ENCODE measurements at regions not wholly inside any gene's neighbourhood (a gene's known extent, or its start where the extent isn't known, plus 50 kb on each side); places are given as distances from the start of the nearest gene placed in this dataset.

DNA sequence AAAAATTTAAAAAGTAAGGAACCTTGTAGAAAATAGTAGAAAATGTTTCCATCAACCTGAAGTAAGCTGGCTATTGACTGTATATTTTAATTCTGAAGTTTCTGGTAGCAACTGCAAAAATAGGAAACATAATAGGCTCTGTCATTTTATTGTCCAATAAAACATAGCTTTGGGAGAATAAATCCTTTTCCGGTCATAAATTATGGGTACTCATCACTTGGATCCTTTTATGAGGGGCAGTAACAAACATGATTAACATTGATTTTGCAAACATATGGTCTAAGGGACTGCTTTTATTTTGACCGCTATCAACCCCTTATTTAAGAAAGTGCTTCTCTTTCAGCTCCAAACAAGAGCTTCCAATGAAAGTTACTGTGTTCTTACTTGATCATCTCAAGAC, 495.9 kb upstream of the ANKRD30A start:
- no peak overlapping the region for H3K4me3 ChIP-seq (ENCODE audit: low read length)
- H3K9ac ChIP-seq (ENCODE audit: low read length) = no peak overlapping the region
- no peaks in the 10 kb centered on the region for H3K36me3 ChIP-seq (ENCODE audit: control insufficient read depth, insufficient read depth, low read length, severe bottlenecking)
- no peaks in the 10 kb centered on the region for H3K9me3 ChIP-seq (ENCODE audit: control insufficient read depth, low read length)
- no peak for DNase-seq (ENCODE audit: low read depth)
- no peaks in the 10 kb centered on the region for H3K4me1 ChIP-seq (ENCODE audit: control insufficient read depth, insufficient read depth, low read length)
- H3K27me3 ChIP-seq (replicated peaks; ENCODE audit: control insufficient read depth, insufficient read depth, low read length) = no peaks in the 10 kb centered on the region

DNA sequence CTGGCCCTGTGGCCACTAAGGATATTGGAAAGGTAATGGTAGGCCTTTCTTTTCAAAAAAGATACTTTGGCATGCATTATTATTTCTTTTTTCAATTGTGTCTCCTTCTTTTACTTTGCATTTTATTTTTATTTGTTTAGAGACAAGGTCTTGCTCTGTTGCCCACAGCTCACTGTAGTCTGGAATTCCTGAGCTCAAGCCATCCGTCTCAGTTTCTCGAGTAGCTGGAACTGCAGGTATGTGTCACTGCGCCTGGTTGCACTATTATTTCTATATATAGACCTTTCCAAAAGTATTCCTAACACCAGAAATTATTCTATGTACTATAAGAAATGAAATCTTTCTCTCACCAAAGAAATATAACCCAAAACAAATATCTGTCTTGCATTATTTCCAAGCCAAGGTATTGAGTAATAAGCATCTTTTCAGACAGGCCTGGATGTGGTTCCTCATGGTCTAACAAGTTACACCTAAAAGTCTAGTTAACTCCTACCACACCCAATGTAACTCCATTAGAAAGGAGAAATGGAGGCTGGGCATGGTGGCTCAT, 500.8 kb upstream of the ANKRD30A start:
- H3K9me3 ChIP-seq (ENCODE audit: control insufficient read depth, low read length) = no peaks in the 10 kb centered on the region
- peak; percentile 61 for DNase-seq (ENCODE audit: low read depth)
- no peaks in the 10 kb centered on the region for H3K36me3 ChIP-seq (ENCODE audit: control insufficient read depth, insufficient read depth, low read length, severe bottlenecking)
- H3K9ac ChIP-seq (ENCODE audit: low read length) = no peak overlapping the region
- no peaks in the 10 kb centered on the region for H3K27me3 ChIP-seq (replicated peaks; ENCODE audit: control insufficient read depth, insufficient read depth, low read length)
- no peak overlapping the region for H3K4me3 ChIP-seq (ENCODE audit: low read length)
- H3K4me1 ChIP-seq (ENCODE audit: control insufficient read depth, insufficient read depth, low read length) = no peaks in the 10 kb centered on the region

DNA sequence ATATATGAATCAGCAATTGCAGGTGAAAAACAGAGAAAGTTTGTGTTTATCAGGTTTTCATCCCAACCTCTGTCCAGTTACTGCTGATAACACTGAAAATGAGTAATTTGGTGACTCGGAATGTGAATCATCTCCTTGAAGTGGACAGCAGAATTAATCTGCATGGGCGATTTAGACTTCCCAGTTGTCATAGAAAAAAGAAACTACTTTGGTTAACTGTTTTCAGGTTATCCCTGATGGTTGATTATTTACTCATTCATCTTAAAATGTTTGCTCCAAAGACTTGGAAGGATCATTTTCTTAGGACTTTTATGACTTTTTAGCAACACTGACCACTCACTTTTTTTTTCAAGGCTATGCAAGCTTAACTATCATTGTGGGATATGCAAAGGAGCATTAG, 504.1 kb upstream of the ANKRD30A start:
- Histone ChIP-seq H3K9ac (ENCODE audit: low read length) (no peak overlapping the region), H3K9me3 (ENCODE audit: control insufficient read depth, low read length) (no peaks in the 10 kb centered on the region), H3K4me3 (ENCODE audit: low read length) (no peak overlapping the region), H3K27me3 (replicated peaks; ENCODE audit: control insufficient read depth, insufficient read depth, low read length) (no peaks in the 10 kb centered on the region), H3K36me3 (ENCODE audit: control insufficient read depth, insufficient read depth, low read length, severe bottlenecking) (no peaks in the 10 kb centered on the region), H3K4me1 (ENCODE audit: control insufficient read depth, insufficient read depth, low read length) (no peaks in the 10 kb centered on the region)
- DNase-seq (ENCODE audit: low read depth) = no peak

DNA sequence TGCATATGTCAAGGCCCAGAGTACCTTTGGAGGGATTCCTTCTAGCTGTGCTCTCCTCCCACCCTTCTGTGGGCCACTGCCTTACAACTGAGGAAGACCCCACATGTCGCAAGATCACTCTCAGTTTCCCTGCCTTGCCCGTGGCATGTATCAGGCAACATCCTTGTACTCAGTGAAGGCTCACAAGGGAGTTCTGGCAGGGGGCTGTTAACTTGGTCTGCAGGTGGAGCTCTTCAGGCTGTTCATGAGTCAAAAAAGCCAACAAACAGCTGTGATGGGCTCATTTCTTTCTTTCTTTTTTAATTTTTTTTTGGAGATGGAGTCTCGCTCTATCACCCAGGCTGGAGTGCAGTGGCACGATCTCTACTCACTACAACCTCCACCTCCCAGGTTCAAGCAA, 513.0 kb upstream of the ANKRD30A start:
- Histone ChIP-seq H3K4me1 (ENCODE audit: control insufficient read depth, insufficient read depth, low read length) (peaks cover 8% of the 10 kb centered on the region), H3K9ac (ENCODE audit: low read length) (no peak overlapping the region), H3K36me3 (ENCODE audit: control insufficient read depth, insufficient read depth, low read length, severe bottlenecking) (no peaks in the 10 kb centered on the region), H3K4me3 (ENCODE audit: low read length) (no peak overlapping the region), H3K9me3 (ENCODE audit: control insufficient read depth, low read length) (no peaks in the 10 kb centered on the region), H3K27me3 (replicated peaks; ENCODE audit: control insufficient read depth, insufficient read depth, low read length) (no peaks in the 10 kb centered on the region)
- DNase-seq (ENCODE audit: low read depth) = no peak

DNA sequence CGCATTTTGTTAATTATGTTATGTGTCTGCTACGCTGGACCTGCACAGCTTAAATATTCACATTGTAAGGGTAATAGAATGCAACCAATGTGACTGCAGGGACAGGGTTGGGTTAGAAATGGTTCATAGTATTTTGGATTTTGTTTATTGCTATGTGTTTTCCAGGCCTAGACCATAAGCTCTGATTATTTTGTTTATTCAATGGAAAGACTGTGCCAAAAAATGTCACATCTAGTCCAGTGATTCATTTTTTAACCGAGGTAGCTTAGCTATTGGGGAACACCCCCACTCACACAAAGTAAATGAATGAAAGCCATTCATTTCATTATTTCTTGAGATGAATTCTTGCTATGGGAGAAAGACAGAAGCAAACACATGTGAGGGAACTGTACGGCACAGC, 516.5 kb upstream of the ANKRD30A start:
- Histone ChIP-seq H3K4me3 (ENCODE audit: low read length) (no peak overlapping the region), H3K9ac (ENCODE audit: low read length) (no peak overlapping the region), H3K27me3 (replicated peaks; ENCODE audit: control insufficient read depth, insufficient read depth, low read length) (no peaks in the 10 kb centered on the region), H3K9me3 (ENCODE audit: control insufficient read depth, low read length) (no peaks in the 10 kb centered on the region), H3K4me1 (ENCODE audit: control insufficient read depth, insufficient read depth, low read length) (peaks cover 8% of the 10 kb centered on the region), H3K36me3 (ENCODE audit: control insufficient read depth, insufficient read depth, low read length, severe bottlenecking) (no peaks in the 10 kb centered on the region)
- peak; percentile 20 for DNase-seq (ENCODE audit: low read depth)

DNA sequence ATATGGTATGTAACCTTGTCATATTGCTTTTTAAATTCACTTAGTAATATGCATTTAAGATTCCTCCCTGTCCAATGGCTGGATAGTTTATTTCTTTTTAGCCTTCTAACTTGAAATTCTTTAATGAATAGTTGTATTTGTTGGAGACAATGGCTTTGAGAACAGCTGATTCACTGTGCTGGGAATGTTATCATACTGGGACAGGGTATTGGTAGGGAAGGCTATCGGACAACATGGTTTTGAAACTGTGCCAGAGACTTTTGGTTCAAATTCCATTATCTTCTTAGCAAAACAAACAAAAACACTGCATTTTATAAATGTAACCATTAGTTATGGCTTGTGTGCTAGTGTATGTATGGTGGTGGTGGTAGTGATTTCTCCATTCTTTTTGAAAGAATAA, 517.1 kb upstream of the ANKRD30A start:
- H3K4me1 ChIP-seq (ENCODE audit: control insufficient read depth, insufficient read depth, low read length) = peaks cover 8% of the 10 kb centered on the region
- no peaks in the 10 kb centered on the region for H3K27me3 ChIP-seq (replicated peaks; ENCODE audit: control insufficient read depth, insufficient read depth, low read length)
- no peak overlapping the region for H3K9ac ChIP-seq (ENCODE audit: low read length)
- no peak overlapping the region for H3K4me3 ChIP-seq (ENCODE audit: low read length)
- DNase-seq (ENCODE audit: low read depth) = peak; percentile 47
- no peaks in the 10 kb centered on the region for H3K36me3 ChIP-seq (ENCODE audit: control insufficient read depth, insufficient read depth, low read length, severe bottlenecking)
- H3K9me3 ChIP-seq (ENCODE audit: control insufficient read depth, low read length) = no peaks in the 10 kb centered on the region

DNA sequence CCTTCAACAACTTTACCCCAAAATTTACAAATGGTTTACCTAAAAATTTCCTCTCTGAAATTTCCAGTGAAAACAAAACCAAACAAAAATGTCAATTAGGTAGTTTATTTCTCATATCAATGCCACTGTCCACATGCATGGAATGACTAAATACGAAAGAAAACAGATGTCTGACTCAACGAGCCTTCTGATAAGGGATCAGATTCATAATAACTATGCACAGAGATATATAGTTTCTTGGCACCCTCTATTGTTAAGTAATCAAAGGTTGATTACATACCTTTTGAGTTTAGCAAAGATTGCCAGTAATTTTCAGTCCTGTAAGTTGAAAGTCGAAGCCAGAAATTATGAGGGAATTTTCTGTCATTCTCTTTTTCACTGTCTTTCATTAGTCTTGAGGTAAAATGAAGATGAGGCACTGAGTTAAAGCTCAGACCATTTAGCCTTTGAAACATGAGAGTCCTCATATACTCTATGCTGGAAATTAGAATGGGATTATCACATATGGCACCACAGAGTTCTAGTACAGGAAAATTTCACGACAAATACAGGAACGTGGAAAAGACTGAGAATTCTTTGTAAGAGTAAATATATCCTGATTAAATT, 519.1 kb upstream of the ANKRD30A start:
- H3K9me3 ChIP-seq (ENCODE audit: control insufficient read depth, low read length) = no peaks in the 10 kb centered on the region

DNA sequence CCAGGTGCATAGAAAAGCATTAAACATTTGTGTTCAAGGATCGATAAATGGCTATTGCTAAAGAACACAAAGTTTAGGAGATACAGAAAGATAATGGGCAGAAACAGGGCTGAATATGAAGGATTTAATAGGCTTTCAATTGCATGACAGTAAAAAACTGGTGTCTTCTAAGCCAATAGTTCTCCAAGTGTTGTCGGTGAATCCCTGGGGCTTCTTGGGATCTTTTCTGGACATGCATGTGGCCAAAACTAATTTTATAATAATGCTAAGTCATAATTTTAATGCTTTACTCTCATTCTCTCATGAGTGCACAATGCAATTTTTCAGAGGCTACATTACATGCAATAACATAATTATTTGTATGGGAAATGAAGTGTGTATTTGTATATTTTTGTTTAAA, 521.1 kb upstream of the ANKRD30A start:
- H3K9ac ChIP-seq (ENCODE audit: low read length) = no peak overlapping the region
- H3K36me3 ChIP-seq (ENCODE audit: control insufficient read depth, insufficient read depth, low read length, severe bottlenecking) = no peaks in the 10 kb centered on the region
- no peak overlapping the region for H3K4me3 ChIP-seq (ENCODE audit: low read length)
- H3K9me3 ChIP-seq (ENCODE audit: control insufficient read depth, low read length) = no peaks in the 10 kb centered on the region
- H3K27me3 ChIP-seq (replicated peaks; ENCODE audit: control insufficient read depth, insufficient read depth, low read length) = no peaks in the 10 kb centered on the region
- no peak for DNase-seq (ENCODE audit: low read depth)
- H3K4me1 ChIP-seq (ENCODE audit: control insufficient read depth, insufficient read depth, low read length) = peaks cover 12% of the 10 kb centered on the region

More for the DNA sequence above, 519.1 kb upstream of the ANKRD30A start:
- no peak overlapping the region for H3K9ac ChIP-seq (ENCODE audit: low read length)
- H3K27me3 ChIP-seq (replicated peaks; ENCODE audit: control insufficient read depth, insufficient read depth, low read length) = no peaks in the 10 kb centered on the region
- no peaks in the 10 kb centered on the region for H3K36me3 ChIP-seq (ENCODE audit: control insufficient read depth, insufficient read depth, low read length, severe bottlenecking)
- peak; percentile 33 for DNase-seq (ENCODE audit: low read depth)
- H3K4me1 ChIP-seq (ENCODE audit: control insufficient read depth, insufficient read depth, low read length) = peaks cover 12% of the 10 kb centered on the region
- H3K4me3 ChIP-seq (ENCODE audit: low read length) = no peak overlapping the region

DNA sequence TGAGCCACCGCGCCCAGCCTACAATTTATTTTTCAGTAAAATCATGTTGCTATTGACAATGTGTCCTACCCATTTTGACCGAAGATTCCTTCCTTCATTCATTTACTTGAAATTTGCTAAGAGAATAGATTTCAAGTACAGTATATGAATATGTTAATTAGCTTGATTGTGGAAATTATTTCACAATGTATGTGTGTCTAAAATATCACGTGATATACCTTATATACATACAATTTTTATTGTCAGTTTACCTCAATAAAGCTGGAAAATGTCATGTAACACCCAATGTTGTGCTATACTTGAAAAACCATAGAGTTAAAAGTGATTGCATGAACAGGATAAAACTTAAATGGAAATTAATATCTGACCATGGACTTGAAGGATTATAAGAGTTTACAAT, 521.7 kb upstream of the ANKRD30A start:
- H3K4me3 ChIP-seq (ENCODE audit: low read length) = no peak overlapping the region
- H3K4me1 ChIP-seq (ENCODE audit: control insufficient read depth, insufficient read depth, low read length) = peaks cover 12% of the 10 kb centered on the region
- H3K36me3 ChIP-seq (ENCODE audit: control insufficient read depth, insufficient read depth, low read length, severe bottlenecking) = no peaks in the 10 kb centered on the region
- no peaks in the 10 kb centered on the region for H3K9me3 ChIP-seq (ENCODE audit: control insufficient read depth, low read length)
- DNase-seq (ENCODE audit: low read depth) = no peak
- H3K9ac ChIP-seq (ENCODE audit: low read length) = no peak overlapping the region
- no peaks in the 10 kb centered on the region for H3K27me3 ChIP-seq (replicated peaks; ENCODE audit: control insufficient read depth, insufficient read depth, low read length)

DNA sequence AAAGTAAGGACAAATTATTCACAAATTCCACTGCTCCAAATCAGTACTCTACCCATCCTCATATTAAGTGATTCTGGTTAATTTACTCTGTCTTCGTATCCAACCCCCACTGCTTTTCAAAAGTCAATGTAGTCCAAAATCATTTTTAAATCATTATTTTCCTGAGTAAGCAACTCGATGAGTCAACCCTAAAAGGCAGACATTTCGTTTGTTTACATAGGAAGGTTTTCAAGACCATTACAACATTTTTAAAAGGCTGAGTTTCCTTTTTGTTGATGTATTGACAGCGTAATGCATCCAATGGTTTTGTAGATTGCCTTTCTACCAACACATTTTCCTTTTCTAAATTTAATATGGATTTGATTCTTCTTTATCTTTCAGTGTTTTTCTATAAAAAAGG, 523.0 kb upstream of the ANKRD30A start:
- Histone ChIP-seq H3K9ac (ENCODE audit: low read length) (no peak overlapping the region), H3K36me3 (ENCODE audit: control insufficient read depth, insufficient read depth, low read length, severe bottlenecking) (no peaks in the 10 kb centered on the region), H3K4me1 (ENCODE audit: control insufficient read depth, insufficient read depth, low read length) (peaks cover 13% of the 10 kb centered on the region), H3K27me3 (replicated peaks; ENCODE audit: control insufficient read depth, insufficient read depth, low read length) (no peaks in the 10 kb centered on the region), H3K4me3 (ENCODE audit: low read length) (no peak overlapping the region), H3K9me3 (ENCODE audit: control insufficient read depth, low read length) (no peaks in the 10 kb centered on the region)
- DNase-seq (ENCODE audit: low read depth) = peak; percentile 87

DNA sequence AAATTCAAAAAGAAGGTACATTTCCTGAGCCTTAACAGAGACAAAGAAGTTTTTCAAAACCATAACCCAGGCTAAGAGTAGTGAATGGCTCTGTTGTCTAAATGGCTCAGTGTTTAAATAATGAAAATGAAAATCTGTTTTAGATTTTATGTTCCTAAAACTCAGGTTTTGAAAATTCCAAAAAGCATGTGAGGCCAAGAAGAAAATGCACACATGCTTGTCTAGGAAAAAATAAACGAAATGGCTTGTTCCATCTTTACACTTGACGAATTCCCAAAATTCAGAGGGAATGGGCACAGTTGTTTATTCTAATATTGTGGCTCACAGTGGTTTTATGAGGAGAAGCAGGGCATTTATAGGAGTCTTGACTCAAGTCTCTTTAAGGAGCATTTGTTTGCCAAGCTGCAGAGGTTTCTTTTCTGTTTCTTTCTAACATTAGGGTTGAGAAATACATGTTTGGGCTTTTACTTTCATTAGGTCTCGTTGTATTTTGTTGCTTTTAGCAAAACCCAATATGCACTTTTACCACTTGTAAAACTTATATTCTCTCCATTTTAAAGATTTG, 527.6 kb upstream of the ANKRD30A start:
- Histone ChIP-seq H3K9me3 (ENCODE audit: control insufficient read depth, low read length) (no peaks in the 10 kb centered on the region), H3K4me1 (ENCODE audit: control insufficient read depth, insufficient read depth, low read length) (peaks cover 13% of the 10 kb centered on the region), H3K36me3 (ENCODE audit: control insufficient read depth, insufficient read depth, low read length, severe bottlenecking) (no peaks in the 10 kb centered on the region), H3K27me3 (replicated peaks; ENCODE audit: control insufficient read depth, insufficient read depth, low read length) (no peaks in the 10 kb centered on the region), H3K9ac (ENCODE audit: low read length) (no peak overlapping the region), H3K4me3 (ENCODE audit: low read length) (peak overlapping the region; percentile 35)
- peak; percentile 52 for DNase-seq (ENCODE audit: low read depth)

DNA sequence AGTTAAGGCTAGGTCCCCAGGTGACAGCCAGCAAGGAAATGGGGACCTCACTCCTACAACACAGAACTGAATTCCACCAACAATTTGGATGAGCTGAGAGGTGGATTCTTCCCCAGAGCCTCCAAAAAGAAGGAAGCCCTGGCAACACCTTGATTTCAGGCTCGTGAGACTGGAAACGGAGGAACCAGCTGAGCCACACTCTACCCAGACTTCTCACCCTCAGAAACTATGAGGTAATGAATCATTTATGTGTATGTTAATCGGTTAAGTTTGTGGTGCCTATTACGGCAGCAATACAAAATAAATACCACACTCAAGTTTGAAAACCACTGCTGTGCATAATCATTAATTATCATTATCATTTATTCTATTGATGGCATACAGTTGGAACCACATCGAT, 532.4 kb upstream of the ANKRD30A start:
- no peaks in the 10 kb centered on the region for H3K9me3 ChIP-seq (ENCODE audit: control insufficient read depth, low read length)
- DNase-seq (ENCODE audit: low read depth) = no peak
- no peaks in the 10 kb centered on the region for H3K36me3 ChIP-seq (ENCODE audit: control insufficient read depth, insufficient read depth, low read length, severe bottlenecking)
- H3K9ac ChIP-seq (ENCODE audit: low read length) = no peak overlapping the region
- peaks cover 16% of the 10 kb centered on the region for H3K4me1 ChIP-seq (ENCODE audit: control insufficient read depth, insufficient read depth, low read length)
- no peak overlapping the region for H3K4me3 ChIP-seq (ENCODE audit: low read length)
- H3K27me3 ChIP-seq (replicated peaks; ENCODE audit: control insufficient read depth, insufficient read depth, low read length) = no peaks in the 10 kb centered on the region

Data from adipocyte (in vitro differentiated cells).